A673 (cell line): ENCODE measurements at regions not wholly inside any gene's neighbourhood (a gene's known extent, or its start where the extent isn't known, plus 50 kb on each side); places are given as distances from the start of the nearest gene placed in this dataset.
"Not testable (repeated sequence)": the region's sequence is repeated elsewhere in the genome, so short reads cannot be mapped to it uniquely, and the experiment has no call there.

Experiments used
- CTCF ChIP-seq: fragments of 300-800, 200-600 bp; sonication (generic); conservative IDR thresholded peaks from 2 replicates; pipeline ENCODE4 v1.5.1; 2017; ENCODE audit warnings: low read depth, mild to moderate bottlenecking, antibody characterized with exemption, low read length, moderate library complexity, mixed read lengths
- EZH2 ChIP-seq: fragments of 200-600 bp; sonication (generic); IDR thresholded peaks from 2 replicates; pipeline ENCODE4 v1.6.1; 2017; ENCODE audit warnings: borderline replicate concordance, low read depth, mild to moderate bottlenecking, mixed read lengths, antibody characterized with exemption, low read length; ENCODE audit not compliant: poor library complexity, severe bottlenecking

- not testable (repeated sequence) for TF ChIP-seq CTCF, EZH2
Measured at GRCh38 chr17:31795941-31796340, 63.1 kb downstream of the COPRS start.
